HG03097 (cell line): ENCODE measurements at regions not wholly inside any gene's neighbourhood (a gene's known extent, or its start where the extent isn't known, plus 50 kb on each side); places are given as distances from the start of the nearest gene placed in this dataset.

ENCODE experiments used
- ATAC-seq: cut with Tn5 transposase; IDR thresholded peaks from one replicate; pipeline ENCODE4 v1.9.1; 2021; ENCODE audit not compliant: unreplicated experiment, low FRiP score

DNA sequence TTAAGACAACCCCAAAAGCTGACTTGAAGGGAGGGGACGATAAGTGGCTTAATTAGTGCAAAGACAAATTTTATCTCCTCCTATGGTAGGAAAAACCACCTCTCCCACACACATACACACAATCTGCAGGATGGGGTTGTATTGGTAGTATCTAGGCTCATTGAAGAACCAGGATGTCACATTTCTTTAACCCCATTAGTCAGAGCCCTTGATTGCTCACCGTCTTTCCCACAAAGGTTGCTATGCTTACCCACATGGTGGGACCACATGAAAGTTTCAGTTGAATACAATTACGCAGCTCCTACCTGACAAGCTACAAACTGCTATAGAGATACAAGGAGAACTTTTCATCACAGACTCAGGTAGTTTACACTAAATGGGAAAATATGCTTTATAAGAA, 765.0 kb upstream of the CELF4 start:
- ATAC-seq: no peak

DNA sequence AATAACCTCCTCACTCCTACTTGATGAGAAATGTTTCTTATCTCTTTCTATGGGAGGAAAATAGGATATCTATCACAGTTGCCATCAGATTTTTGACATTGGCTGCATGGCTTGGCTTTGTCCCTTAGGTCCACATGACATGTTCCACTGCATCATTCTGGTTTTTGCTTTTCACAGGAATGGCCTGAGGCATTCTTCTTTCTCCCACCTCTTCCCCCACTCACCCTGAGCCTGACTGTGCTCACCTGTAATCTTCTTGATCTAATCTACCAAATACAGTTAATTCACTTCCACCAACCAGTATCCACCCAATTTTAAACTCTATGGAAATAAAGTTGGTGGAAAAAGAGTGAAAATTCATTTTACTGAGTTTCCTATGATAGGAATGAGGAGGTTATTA, 763.5 kb upstream of the CELF4 start:
- ATAC-seq: no peak

DNA sequence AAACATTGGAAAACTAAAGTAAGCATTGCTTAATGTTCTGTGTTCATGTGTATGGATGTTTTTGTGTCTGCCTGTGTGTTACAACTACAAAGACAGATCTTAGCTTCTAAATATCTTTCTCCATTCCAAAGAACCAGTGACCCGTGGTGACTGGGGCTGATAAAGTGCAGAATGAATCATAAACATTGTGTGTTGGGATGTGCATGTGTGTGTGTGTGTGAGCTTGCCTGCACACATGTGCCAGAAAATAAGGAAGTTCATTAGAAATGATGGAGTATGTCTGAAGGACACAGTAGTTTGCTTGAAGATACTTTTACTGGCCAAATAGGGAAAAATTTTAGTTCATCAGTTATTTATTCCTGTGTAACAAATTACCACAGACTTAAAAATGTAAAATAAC, 756.6 kb upstream of the CELF4 start:
- ATAC-seq: no peak

DNA sequence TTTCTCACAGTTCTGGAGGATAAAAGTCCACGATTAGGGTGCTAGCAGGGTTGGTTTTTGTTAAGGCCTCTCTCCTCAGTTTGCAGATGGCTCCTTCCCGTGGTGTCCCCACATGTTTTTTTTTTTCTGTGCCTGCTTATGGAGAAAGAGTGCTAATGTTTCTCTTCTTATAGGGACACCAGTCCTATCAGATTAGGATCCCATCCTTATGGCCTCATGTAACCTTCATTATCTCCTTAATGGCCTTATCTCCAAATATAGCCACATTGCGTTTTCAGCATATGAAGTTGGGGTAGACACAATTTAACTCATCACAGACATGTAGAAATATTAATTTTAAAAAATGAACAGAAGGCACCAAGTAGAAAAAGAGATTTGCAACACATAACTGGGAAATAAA, 755.7 kb upstream of the CELF4 start:
- no peak for ATAC-seq

DNA sequence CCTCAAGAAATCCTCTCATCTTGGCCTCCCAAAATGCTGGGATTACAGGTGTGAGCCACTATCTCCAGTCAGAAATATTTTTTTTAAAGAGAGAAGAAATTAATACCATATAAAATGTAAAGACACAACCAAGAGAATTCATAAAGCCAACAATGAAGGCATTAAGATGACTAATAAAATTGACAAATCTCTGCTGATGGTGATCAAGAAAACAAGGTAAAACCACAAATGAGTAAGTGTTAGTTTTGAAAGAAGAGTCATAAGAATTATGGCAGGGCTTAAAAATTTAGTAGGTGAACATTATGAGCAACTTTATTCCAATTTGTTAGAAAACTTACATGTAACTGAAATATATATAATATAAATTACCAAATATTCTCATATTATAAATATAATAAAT, 752.8 kb upstream of the CELF4 start:
- ATAC-seq: no peak

DNA sequence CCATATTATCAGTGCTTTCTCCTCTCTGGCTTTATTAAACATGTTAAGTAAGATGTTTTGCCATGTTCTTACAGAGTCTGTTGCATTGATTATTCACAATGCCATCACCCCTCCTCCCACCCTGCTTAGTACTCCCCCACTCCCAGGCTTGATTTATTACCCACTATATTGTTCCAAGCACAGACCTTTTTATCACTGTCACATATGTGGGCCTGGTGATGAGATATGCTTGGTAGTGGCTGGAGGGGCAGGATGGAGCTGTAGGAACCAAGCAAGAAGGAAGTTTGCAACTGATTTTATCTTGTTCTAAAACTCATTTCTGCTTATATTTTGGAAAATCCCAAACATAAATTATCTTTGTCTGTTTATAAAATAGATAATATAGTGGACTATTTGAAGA, 748.2 kb upstream of the CELF4 start:
- no peak for ATAC-seq

DNA sequence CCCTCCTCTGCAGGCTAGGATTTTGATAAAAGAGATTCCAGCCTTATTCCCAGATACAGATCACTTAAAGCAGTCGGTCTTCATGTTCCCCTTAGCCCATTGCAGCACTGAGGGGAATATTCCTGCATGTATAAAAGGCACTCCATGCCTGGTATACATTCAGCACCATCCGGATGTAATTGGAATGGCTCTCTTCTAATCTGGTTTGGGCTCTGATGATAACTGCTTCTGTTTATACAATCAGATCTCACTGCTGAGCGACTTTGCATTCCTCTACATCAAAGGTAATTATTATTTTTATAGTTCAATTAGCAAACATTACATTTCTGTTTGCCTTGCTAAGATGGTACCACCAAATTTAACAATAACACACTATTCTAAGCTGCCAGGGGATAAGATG, 746.9 kb upstream of the CELF4 start:
- no peak for ATAC-seq

DNA sequence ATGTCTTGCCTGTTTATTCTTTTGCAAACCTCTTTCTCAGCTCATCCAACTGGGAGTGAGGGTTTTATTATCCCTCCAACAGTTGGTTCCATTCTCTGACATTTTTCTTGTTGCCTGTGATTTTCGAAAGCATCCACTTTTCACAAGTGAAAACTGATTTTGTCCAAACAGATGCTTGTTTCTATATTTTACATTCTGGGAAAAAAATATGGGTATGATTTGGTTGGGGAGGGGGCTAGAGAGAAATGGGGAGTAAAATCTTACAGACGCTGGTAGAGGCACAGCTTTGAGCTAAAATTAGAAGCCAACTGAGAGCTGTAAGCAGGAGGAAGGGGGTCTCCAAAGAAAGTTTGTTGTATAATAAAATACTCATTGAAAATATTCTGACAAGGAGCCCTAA, 745.3 kb upstream of the CELF4 start:
- no peak for ATAC-seq

DNA sequence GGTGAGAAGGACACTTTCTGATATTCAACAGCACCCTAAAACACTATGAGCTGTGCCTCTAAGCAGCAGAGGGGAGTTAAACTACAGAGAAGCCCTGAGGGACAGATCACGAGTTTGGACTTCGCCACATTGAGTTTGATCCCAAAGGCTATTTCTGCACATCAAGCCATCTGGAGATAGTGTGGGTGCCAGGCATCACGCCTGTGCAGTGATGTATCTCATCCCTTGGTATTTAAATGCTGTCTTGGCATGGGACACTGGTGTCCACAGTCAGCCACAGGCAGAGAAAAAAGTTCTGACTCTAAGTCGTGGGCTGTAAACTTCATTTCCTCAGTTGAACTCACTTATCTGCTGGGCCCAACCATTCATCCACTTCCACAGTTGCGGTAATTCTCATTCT, 742.3 kb upstream of the CELF4 start:
- ATAC-seq: no peak

DNA sequence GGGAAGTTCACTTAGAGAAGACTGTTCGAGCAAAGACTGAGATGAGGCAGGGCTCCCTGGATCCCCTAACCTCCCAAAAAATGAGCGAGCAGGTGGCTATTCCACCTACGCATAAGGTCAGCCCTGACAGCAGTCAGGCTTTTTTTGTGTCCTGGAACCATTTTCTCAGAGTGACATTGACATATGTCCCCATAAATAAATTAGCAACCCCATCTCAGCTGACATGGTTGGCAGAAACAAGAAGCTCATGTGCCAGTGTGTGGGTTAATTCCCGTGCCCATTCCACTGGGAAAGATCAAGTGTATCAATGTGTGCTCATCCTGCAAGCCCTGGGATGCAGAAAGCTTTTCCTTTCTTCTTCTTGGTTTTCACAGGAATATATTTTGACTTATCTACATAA, 740.4 kb upstream of the CELF4 start:
- ATAC-seq: no peak

DNA sequence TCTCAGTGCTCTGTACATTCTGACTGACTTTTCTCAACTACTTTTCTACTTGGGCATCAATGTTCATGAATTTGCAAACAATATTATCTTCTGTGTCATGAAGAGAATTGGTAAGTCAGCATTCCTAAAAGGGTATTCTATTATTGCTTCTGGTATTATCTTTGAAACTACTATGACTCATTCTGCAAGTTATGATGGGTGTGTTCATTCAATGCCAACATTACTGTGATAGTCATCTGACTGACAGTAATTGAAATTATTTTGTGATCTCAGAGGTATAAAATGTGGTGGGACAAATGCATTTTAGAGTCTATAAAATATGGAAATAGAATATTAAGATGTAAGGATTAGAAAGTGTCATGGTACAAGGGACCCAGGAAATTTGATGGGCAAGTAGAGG, 736.0 kb upstream of the CELF4 start:
- ATAC-seq: no peak

DNA sequence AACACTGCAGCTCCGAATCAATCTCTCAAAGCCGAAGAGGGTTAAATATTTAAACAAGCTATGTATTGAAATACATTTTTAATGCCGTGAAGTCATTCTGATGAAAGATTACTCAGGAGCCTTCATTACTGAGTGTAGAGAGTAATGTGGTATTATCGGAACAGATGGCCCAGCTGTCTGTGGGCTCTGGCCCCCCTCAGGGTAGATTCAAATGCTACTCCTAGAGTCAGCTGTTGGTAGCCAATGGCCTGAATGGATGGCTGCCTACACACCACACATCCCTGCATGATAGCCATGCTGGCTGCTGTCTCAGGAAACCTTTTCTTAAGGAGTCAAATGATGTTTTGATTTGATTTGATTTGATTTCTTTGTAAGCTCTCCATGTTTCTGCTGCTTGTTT, 732.3 kb upstream of the CELF4 start:
- no peak for ATAC-seq

DNA sequence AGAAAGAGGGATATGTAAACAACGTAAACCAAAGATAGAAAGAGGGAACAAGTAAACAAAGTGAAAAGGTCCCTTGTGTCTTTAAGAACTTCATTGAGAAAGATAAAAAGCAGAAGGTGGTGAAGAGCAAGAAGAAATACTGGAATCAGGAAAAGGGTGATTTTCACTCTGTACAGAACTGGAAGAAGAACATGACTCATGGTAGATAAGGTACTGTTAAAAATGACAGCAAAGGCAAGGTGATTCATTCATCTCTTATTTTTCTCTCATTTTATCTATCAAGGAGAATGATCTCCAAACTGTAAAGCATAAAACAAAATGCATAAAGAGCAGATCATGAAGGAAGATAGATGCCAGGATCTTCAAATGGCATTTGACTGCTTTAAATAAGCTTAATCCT, 724.6 kb upstream of the CELF4 start:
- no peak for ATAC-seq

DNA sequence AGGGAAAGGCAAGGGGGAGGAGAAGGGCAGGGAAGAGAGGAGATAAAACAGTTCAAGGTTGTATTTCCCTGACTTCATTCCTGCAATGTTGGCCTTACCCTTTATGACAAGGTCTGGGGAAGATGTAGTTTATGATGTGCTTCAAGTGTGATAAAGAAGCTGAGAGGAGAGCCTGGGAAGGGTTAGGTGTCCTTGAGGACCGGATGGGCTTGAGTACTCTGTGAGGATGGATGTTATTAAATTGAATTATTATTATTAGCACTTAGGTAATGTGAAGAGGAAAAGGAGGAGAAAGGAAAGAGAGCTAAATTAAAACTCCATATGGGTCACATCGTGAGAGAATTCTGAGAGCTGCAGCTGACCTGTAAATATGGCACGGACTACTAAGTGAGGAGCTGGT, 719.4 kb upstream of the CELF4 start:
- no peak for ATAC-seq

DNA sequence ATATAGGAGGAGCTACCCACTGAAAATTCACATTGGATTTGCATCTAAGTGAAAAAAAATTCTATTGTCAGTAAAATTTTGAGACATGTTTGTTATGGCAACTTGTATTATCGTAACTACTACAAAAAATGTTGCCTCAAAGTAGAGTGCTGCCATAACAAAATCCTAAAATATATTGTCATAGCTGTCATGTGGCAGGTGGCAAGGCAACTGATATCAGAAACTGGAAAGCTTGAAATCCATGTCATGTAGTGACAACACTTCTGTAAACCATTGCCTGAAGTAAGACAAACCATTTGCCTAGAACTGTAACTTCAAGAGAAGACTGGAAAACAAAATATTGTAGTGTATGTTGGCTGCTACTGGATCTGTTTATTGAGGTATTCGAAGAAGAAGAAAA, 697.5 kb upstream of the CELF4 start:
- ATAC-seq: no peak

DNA sequence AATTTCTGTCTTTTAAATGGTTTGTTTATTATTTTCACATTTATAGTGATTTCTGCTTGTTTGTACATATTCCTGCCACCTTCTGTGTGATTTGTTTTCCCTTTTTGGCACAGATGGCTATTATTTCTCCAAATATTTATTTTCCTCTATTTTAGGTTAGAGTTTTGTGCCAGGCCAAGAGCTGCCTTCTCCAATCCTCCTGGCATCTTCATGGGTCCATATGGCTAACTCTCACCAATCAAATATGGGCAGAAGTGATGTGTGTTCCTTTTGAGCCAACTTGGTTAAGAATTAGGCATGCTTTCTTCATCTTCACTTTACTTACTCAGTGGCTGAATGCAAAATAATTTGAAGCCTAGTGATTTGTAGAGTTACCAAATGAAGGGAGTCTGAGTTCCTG, 697.1 kb upstream of the CELF4 start:
- no peak for ATAC-seq

DNA sequence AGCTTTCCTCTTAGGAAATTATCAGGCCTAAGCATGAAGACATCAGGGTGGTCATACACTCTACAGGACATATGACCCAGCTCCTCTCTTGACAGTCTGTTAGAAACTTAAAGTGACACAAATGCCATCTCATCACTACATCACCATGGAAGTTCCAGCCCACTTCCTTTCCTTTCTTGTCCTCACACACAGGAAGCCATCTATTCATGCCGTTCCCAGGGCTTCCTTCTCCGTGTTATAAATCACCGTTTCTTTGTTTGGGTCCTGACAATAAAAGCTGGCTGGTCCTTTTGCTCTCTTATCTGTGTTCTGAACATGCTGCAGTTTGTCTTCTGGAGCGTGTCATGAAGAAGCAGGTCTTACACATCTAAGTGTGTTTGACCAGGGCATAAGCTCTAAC, 692.1 kb upstream of the CELF4 start:
- no peak for ATAC-seq

DNA sequence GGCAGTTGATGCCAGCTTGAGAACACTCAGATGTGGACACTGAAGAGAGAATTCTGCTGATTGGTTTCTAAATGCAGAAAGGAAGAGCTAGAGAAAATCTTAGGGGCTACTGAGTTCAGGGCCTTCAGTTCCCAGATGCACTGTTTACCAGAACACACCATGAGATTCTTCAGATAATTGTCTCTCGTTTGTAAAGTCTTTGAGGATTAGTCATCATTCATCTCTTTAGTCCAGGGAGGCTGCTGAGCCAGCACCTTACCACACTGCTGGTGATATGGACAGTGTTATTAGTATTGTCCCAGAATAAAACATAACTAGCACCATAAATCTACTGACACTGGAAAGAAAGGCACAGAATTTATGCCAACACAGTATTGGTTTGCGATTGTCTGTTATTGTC, 690.8 kb upstream of the CELF4 start:
- no peak for ATAC-seq

DNA sequence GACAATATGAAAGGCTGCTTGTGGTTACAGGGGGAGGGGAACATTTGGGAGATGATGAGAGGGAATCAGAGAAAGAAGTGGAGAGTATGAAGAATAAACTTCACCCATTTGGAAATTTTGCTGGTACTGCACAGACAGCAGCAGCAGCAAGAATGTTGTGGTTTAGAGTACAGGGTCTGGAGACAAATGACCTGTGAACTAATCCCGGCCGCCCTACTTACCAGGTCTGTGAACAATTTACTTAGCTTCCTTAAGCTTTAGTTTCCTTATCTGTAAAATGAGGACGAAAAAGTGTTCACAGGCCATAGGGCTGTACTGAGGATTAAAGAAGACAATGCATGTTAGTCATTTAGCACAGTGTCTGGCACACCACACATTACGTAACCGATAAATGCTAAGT, 685.4 kb upstream of the CELF4 start:
- no peak for ATAC-seq

DNA sequence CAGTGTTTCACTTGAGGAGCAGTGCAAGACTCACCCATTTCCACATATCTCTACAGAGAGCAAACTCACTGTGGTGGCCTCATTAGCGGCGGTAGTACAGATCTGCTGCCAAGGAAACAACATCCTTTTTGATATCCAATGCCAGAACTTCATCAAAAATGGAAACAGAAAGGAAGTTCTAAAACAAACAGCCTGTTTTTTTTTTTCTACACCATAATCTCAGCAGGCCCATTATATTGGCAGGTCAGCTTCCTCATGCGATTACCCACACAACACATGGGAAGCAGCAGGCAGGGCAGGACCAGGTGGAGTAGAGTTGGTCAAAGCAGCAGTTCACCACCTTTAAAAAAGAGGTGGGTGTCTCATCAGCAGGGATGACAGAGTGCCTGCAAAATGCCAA, 678.9 kb upstream of the CELF4 start:
- no peak for ATAC-seq

DNA sequence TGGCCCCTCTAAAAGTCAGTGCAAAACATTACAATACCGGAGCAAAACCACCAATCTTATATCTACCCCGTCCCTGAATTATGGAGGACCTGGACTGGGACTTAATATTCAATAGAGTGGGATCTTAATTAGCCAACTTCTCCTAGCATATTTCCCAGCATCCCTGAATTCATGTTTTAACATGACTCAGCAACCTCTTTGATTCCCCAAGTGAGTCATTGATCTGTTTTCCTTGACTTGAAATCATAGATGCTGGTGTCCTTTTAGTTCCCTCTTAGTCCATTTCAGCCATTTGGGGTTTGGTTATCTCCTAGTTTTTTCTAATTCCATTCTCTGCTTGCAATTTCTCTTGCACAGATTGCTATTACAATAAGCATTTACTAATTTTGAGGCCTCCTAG, 677.7 kb upstream of the CELF4 start:
- no peak for ATAC-seq

DNA sequence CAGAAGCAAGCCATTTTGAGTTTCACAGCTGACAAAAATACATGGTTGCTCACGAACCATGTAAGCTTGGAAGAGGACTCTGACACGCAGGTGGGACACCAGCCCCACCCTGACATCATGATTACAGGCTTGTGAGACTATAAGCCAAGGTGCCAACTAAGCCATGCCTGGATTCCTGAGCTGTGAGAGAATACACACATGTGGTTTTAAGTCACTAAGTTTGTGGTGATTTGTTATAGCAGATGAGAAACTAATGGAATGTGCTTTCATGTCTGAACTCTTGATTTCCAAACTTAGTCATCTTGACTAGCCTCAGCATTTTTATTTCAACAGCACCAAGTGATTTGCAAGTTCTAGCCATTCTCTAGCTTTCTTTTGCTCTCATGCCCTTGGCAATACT, 676.1 kb upstream of the CELF4 start:
- ATAC-seq: no peak

DNA sequence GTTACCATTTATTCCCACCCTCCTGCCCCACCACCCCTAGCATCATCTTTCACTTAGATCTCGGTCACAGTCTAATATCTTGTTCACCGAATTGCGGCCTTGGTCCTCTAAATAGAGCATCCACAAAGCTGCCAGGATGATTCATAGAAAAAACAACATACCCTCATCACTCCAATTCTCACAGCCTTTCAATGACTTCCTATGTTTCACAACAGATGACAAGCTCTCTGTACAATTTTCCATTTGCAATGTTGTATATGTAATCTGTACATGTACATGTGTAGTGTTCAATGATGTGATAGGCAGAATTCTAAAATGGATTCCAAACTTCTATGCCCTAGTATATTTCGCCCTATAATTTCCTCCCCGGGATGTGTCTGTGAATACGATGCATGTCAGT, 675.6 kb upstream of the CELF4 start:
- no peak for ATAC-seq

DNA sequence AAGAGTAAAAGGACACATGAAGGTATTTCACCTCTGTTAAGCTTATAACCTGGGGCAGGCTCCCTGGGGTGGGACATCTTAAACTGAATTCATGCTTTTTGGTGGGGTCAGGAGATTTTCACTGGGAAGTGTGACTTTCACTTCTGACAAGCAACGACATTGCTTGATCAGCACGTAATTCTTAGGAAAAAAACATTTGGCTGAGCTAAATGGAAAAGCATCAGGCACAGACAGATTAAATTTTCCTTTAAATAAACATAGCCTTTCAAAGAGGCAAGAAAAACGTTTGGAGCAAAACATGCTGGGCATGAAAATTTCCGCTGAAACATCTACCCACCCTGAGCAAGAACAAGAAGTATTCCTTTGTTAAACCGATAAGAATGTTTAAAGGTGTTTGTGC, 674.0 kb upstream of the CELF4 start:
- ATAC-seq: no peak
